Muscle layer of duodenum (tissue), 2 donors: ENCODE measurements at regions not wholly inside any gene's neighbourhood (a gene's known extent, or its start where the extent isn't known, plus 50 kb on each side); places are given as distances from the start of the nearest gene placed in this dataset.

Experiments
- H3K27ac ChIP-seq: one replicate; pipeline ENCODE4 v1.7.0; 2013; ENCODE audit warnings: mild to moderate bottlenecking, low read length
- H3K27me3 ChIP-seq: one replicate; pipeline ENCODE4 v1.7.0; 2013; ENCODE audit warnings: low read depth, mild to moderate bottlenecking, control low read depth, low read length
- H3K36me3 ChIP-seq, 2 donors: one replicate each; pipeline ENCODE4 v1.7.0; 2013; ENCODE audit warnings: low read length in 2 of 2, control low read depth in 1 of 2, mild to moderate bottlenecking in 1 of 2; ENCODE audit not compliant: insufficient read depth in 2 of 2, control insufficient read depth in 1 of 2
- H3K4me1 ChIP-seq, 2 donors: one replicate each; pipeline ENCODE4 v1.7.0; 2013; ENCODE audit warnings: low read length in 2 of 2, mild to moderate bottlenecking in 2 of 2, control low read depth in 1 of 2, moderate library complexity in 1 of 2; ENCODE audit not compliant: insufficient read depth in 2 of 2, control insufficient read depth in 1 of 2
- H3K4me3 ChIP-seq, 2 donors: one replicate each; pipeline ENCODE4 v1.7.0; 2013; ENCODE audit warnings: low read length in 2 of 2, low read depth in 1 of 2, mild to moderate bottlenecking in 1 of 2
- H3K9me3 ChIP-seq, 2 donors: one replicate each; pipeline ENCODE4 v1.7.0; 2013; ENCODE audit warnings: low read length in 2 of 2, control low read depth in 1 of 2, mild to moderate bottlenecking in 1 of 2; ENCODE audit not compliant: control insufficient read depth in 1 of 2
- donor health status: healthy.

DNA sequence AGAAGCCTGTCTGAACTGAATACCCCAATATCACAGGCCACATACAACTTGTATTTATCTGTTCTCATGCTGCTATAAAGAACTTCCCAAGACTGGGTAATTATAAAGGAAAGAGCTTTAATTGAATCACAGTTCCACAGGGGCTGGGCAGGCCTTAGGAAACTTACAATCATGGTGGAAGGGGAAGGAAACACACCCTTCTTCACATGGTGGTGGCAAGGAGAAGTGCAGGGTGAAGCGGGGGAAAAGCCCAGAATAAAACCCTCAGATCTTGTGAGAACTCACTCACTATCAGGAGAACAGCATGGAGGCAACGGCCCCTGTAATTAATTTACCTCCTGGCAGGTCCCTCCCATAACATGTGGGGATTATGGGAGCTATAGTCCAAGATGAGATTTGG, 50.3 kb upstream of the FNDC1 start:
- no peaks in the 10 kb centered on the region for H3K9me3 ChIP-seq
- H3K27me3 ChIP-seq: no peaks in the 10 kb centered on the region
- no peaks in the 10 kb centered on the region for H3K4me1 ChIP-seq
- no peak overlapping the region for H3K4me3 ChIP-seq
- H3K36me3 ChIP-seq: no peaks in the 10 kb centered on the region
- no peak overlapping the region for H3K27ac ChIP-seq

DNA sequence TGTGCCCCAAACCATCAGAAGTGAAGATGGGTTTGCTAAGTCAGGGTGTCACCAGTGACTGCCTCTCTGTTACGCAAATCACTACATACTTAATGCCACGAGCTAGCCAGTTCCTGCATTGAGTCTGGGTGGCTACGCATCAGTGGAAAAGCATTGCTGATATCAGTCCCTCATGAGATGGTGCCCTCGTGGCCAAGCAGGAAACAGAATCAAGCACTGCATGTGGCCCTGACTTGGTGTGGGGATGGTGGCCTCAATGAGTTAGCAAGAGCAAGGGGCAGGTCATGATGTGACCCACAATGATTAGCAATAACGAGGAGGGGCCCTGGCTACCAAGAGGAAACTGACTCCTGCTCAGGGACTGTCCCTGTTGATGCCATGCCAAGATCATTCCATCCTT, 51.6 kb upstream of the FNDC1 start:
- Histone ChIP-seq H3K9me3 (no peaks in the 10 kb centered on the region), H3K4me1 (no peaks in the 10 kb centered on the region), H3K27ac (peak overlapping the region; percentile 52)

DNA sequence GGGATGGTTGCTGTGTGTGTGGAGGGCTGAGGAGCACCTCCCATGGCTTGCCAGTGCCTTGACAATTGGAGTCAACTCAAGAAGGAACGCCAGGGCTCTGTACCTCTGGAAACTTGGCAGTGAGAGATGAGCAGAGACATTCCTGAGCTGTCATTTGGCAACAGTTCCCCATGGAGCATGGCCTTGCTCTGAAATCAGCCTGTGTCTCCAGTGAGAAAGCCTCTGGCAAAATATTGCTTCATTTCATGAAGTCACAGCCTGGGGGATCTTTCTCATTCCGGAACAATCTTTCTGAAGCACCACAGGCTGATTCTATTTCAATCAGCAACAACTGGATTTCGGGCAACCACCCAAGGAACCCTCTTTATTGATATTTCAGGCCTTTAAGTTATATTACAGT, 52.2 kb upstream of the FNDC1 start:
- Histone ChIP-seq H3K27ac (peak overlapping the region; percentile 52), H3K36me3 (no peaks in the 10 kb centered on the region)

More for the DNA sequence above, 51.6 kb upstream of the FNDC1 start:
- H3K36me3 ChIP-seq: no peaks in the 10 kb centered on the region
- H3K27me3 ChIP-seq: no peaks in the 10 kb centered on the region
- no peak overlapping the region for H3K4me3 ChIP-seq

DNA sequence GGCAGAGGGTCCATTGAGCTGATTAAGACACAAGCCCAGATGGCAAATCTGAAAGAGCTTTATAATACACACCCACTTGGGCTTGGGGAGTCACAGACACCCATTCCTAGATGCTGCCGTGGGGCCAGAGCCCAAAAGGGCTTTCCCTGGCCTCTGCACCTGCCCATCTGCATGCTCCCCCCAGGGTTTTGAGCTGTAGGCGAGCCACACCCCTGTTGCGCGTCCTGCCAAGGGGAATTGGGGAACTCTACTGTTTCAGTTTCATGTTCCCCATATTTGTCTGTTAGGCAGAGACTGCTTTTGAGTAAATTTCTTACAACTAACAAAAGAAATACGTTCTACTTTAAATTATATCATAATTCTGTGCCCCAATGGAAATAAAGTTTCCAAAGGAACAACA, 52.9 kb upstream of the FNDC1 start:
- Histone ChIP-seq H3K36me3 (no peaks in the 10 kb centered on the region), H3K27me3 (no peaks in the 10 kb centered on the region), H3K4me1 (no peaks in the 10 kb centered on the region), H3K4me3 (no peak overlapping the region), H3K9me3 (no peaks in the 10 kb centered on the region), H3K27ac (peak overlapping the region; percentile 52)

More for the DNA sequence above, 52.2 kb upstream of the FNDC1 start:
- H3K4me3 ChIP-seq: no peak overlapping the region
- no peaks in the 10 kb centered on the region for H3K27me3 ChIP-seq
- no peaks in the 10 kb centered on the region for H3K9me3 ChIP-seq
- no peaks in the 10 kb centered on the region for H3K4me1 ChIP-seq

DNA sequence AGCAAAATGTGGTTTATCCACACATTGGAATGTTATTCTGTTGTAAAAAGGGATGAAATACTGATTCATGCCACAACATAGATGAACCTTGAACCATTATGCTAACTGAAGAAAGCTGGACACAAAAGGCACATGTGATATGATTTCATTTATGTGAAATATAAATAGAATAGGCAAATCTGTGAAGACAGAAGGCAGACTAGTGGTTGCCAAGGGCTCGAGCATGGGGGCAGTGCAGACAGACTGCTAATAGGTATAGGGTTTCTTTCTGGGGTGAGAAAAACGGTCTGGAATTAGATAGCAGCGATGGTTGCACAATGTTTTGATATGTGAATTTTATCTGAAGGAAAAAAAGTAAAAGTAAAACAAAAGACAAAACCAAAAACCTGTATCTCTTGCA, 54.6 kb upstream of the FNDC1 start:
- H3K27me3 ChIP-seq: no peaks in the 10 kb centered on the region
- no peaks in the 10 kb centered on the region for H3K36me3 ChIP-seq
- no peaks in the 10 kb centered on the region for H3K9me3 ChIP-seq
- no peak overlapping the region for H3K4me3 ChIP-seq
- no peaks in the 10 kb centered on the region for H3K4me1 ChIP-seq
- no peak overlapping the region for H3K27ac ChIP-seq

DNA sequence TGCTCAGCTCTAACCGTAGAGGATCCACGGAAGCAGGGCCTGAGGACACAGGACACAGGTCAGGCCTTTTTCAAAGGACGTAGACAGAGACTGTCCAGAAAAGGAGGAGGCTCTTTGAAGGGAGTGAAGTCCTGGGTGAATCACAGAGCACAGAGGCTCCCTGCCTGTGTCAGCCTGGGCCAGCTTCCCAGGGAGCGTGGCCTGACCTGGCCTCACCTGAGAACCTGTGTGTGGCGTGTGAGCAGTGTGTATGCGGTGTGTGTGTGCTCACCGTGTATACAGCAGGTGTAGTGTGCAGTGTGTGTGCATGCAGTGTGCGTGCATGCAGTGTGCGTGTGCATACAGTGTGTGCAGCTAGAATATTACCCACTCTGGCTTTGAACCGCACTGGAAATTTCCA, 56.0 kb upstream of the FNDC1 start:
- Histone ChIP-seq H3K9me3 (no peaks in the 10 kb centered on the region), H3K27ac (no peak overlapping the region), H3K27me3 (no peaks in the 10 kb centered on the region), H3K36me3 (no peaks in the 10 kb centered on the region), H3K4me3 (no peak overlapping the region), H3K4me1 (no peaks in the 10 kb centered on the region)

DNA sequence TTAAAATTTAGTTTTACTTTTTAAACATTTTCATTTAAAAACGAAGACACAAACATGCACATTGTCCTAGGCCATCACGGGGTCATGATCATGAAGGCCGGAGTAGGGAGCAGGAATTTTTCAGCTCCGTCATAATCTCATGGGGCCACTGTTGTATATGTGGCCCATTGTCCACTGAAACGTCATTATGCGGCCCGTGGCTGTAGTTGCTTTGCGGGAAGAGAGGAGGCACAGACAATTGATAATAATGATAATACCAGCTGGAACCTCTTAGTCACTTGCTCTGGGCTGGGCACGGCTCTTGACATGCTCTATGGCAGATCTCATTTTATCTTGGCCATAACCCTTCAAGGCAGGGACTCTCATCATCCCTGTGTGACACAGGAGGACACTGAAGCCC, 56.5 kb upstream of the FNDC1 start:
- H3K27ac ChIP-seq: no peak overlapping the region
- H3K4me3 ChIP-seq: no peak overlapping the region
- H3K9me3 ChIP-seq: no peaks in the 10 kb centered on the region
- H3K4me1 ChIP-seq: no peaks in the 10 kb centered on the region
- no peaks in the 10 kb centered on the region for H3K27me3 ChIP-seq
- H3K36me3 ChIP-seq: no peaks in the 10 kb centered on the region

DNA sequence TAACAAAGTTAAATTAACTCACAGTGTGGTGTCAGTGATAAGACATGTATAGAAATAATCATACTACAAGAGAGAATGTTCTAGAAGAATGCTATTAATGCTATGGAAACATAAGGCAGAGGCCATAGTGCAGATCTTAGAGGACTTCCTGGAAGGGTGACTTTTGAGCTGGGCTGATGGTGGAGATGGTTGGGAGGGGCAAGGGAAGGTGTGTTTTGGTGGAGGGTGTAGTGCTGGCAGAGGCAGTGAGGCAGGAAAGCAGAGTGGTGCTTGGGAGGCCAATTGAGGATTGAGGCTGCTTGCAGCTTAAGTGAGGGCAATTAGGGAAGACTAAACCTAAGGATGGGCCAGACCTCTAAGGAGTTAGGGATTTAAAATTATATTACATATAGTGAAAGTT, 58.5 kb upstream of the FNDC1 start:
- no peak overlapping the region for H3K27ac ChIP-seq
- no peaks in the 10 kb centered on the region for H3K4me1 ChIP-seq
- no peaks in the 10 kb centered on the region for H3K27me3 ChIP-seq
- no peaks in the 10 kb centered on the region for H3K36me3 ChIP-seq
- no peak overlapping the region for H3K4me3 ChIP-seq
- H3K9me3 ChIP-seq: no peaks in the 10 kb centered on the region

DNA sequence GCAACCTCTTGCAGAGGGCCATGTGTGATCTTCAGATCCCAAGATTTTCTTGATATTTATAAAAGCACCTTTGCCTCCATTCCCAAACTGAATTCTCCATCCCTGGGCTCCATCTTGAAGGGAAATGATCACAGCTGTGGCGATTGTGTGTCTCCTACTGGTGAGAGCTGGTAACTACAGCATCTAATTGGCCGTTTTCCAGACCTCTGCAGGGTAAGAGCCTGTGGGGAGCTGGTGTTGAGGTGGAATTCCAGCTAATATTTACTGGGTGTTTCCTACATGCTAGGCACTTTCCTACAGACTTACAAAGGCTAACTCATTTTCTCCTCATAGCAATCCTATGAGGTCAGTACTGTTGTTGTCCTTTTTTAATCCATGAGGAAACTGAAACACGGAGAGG, 59.2 kb upstream of the FNDC1 start:
- Histone ChIP-seq H3K9me3 (no peaks in the 10 kb centered on the region), H3K27ac (no peak overlapping the region), H3K27me3 (no peaks in the 10 kb centered on the region), H3K4me3 (no peak overlapping the region), H3K4me1 (no peaks in the 10 kb centered on the region), H3K36me3 (no peaks in the 10 kb centered on the region)

DNA sequence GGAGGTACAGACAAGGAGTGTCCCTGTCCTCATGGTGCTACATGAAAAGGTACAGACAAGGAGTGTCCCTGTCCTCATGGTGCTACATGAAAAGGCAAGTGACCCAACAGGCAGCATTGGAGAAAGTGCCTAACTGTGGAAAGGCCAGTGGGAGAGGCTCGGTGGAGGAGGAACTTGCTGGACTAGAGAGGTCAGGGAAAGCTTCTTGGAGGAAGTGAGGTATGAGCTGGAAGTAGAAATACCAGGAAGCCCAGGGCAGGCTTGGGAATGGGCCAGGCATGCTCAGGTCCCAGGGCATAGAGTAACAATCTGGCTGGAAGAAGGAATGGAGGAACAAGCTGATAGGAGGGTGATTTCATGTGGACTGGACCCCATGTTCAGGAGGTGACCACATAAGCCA, 59.8 kb upstream of the FNDC1 start:
- no peaks in the 10 kb centered on the region for H3K9me3 ChIP-seq
- H3K4me3 ChIP-seq: no peak overlapping the region
- peaks cover 0 to 2% of the 10 kb centered on the region in 2 donors for H3K4me1 ChIP-seq
- H3K36me3 ChIP-seq: no peaks in the 10 kb centered on the region
- H3K27ac ChIP-seq: no peak overlapping the region
- H3K27me3 ChIP-seq: no peaks in the 10 kb centered on the region

DNA sequence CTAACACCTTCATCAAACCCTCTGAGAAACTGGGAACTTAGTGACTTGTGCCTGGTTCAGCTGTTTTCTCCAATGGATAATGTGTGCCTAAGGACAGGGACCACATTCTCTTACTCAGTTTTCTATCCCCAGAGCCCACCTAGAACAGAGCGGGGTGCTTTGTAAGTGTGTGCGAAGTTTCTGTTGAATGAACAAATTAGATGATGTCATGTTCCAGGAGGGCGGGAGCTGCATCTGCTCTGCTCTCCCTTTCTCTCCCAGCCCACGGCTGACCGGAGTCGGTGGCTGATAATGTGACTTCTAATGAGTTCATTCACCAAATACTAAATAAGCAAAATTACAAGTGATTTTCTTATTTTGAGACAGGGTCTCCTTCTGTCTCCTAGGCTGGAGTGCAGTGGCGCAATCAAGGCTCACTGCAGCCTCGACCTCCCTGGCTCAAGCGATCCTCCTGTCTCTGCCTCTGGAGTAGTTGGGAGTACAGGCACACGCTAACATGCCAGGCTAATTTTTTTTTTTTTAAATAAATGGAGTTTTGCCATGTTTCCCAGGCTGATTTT, 60.7 kb upstream of the FNDC1 start:
- Histone ChIP-seq H3K4me3 (no peak overlapping the region), H3K27me3 (no peaks in the 10 kb centered on the region), H3K9me3 (no peaks in the 10 kb centered on the region), H3K36me3 (no peaks in the 10 kb centered on the region), H3K4me1 (peaks cover 0 to 5% of the 10 kb centered on the region in 2 donors), H3K27ac (no peak overlapping the region)

DNA sequence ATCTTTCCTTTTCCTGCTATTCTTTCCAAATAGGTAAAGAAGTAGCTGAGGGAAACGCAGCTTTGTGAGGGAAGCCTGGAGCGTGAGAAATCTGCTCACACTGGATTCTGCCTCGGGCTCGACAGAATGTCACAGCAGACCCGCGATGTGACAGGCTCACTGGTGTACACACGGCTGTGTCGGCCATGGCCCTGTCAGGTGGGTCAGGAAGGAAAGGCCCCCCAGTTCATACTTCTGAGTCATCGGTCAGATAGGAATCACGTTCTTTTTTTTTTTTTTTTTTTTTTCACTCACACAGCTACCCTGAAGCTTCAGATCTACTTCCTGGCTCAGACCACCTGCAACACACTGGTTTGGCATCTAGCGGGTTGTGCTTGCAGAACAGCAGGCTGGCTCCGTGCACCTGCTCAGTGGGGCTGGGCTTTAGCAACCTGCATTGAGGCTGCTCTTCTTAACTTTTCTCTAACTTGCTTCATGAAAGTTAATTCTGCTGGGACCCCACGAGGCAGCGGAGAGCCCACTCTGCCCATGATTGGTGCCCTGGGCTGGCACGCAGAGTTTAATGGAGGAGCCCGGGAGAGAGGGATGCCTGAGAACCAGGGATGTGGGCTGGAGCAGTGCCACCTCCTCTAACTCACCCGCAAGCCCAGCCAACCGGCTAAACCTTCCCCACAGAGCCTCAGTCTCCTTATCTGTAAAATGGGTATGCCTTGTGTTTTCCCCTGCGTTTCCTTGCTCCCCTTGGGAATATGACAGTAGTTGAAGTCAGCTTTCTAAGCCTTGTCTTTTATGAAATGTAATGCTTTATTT, 61.5 kb upstream of the FNDC1 start:
- Histone ChIP-seq H3K27me3 (no peaks in the 10 kb centered on the region), H3K36me3 (no peaks in the 10 kb centered on the region), H3K4me1 (peaks cover 0 to 5% of the 10 kb centered on the region in 2 donors), H3K27ac (no peak overlapping the region), H3K9me3 (no peaks in the 10 kb centered on the region), H3K4me3 (peak overlapping the region in 1 of 2 donors; percentile 43)
